ENCODE measurements at regions not wholly inside any gene's neighbourhood (a gene's known extent, or its start where the extent isn't known, plus 50 kb on each side); places are given as distances from the start of the nearest gene placed in this dataset.

- TF ChIP-seq POLR2AphosphoS5 (IDR thresholded peaks at IDR 0.05; ENCODE audit: borderline replicate concordance, low read depth, low read length) (no peak), EZH2 (IDR thresholded peaks at IDR 0.05) (no peak), FOXP2 (optimal IDR thresholded peaks at IDR 0.05; ENCODE audit: control extremely low read depth, extremely low read length, insufficient read depth) (no peak)
Measured at GRCh38 chr19:13700621-13701020, 63.7 kb upstream of the MRI1 start.

Data from SK-N-MC (cell line).